NB4 (cell line): ENCODE measurements at regions not wholly inside any gene's neighbourhood (a gene's known extent, or its start where the extent isn't known, plus 50 kb on each side); places are given as distances from the start of the nearest gene placed in this dataset.

Source experiments
- CTCF ChIP-seq: IDR thresholded peaks from one replicate; pipeline ENCODE4 v1.5.1; 2012; ENCODE audit warnings: low read depth, low read length
- MAX ChIP-seq: IDR thresholded peaks from 2 replicates; pipeline ENCODE4 v1.6.1; 2011; ENCODE audit warnings: low read depth, low read length

GRCh38 chr19:5214371-5214770 lies 126.2 kb downstream of the PTPRS start:
- no peak for TF ChIP-seq MAX
- TF ChIP-seq CTCF: no peak
